Activated CD8-positive, alpha-beta T cell treated with anti-CD3 and anti-CD28 coated beads for 36 hours (primary cell): ENCODE measurements at regions not wholly inside any gene's neighbourhood (a gene's known extent, or its start where the extent isn't known, plus 50 kb on each side); places are given as distances from the start of the nearest gene placed in this dataset.

Source experiments
- ATAC-seq: fragments of 200-7000 bp; cut with Tn5 transposase; one replicate; pipeline ENCODE4 v1.10.0; 2021; ENCODE audit warnings: mild to moderate bottlenecking, moderate library complexity
- CTCF ChIA-PET: fragments of 350-600 bp; sonication (Branson Sonifier 250); formaldehyde crosslinking; loops from one replicate; lab custom pipeline; 2021; ENCODE audit warnings: antibody characterized with exemption; lab: Charles Lee
- POLR2A ChIA-PET: fragments of 350-600 bp; sonication (Branson Sonifier 250); formaldehyde crosslinking; loops from one replicate; lab custom pipeline; 2021; ENCODE audit warnings: antibody characterized with exemption; lab: Charles Lee
- DNase-seq: peaks from one replicate; pipeline ENCODE4 v3.0.0-alpha.2; 2020
- H3K27ac Mint-ChIP-seq: one replicate; pipeline ENCODE4 v1.8.0; 2021; ENCODE audit warnings: mild to moderate bottlenecking, mixed read lengths
- H3K27me3 Mint-ChIP-seq: one replicate; pipeline ENCODE4 v1.8.0; 2021; ENCODE audit warnings: mixed read lengths
- H3K36me3 Mint-ChIP-seq: one replicate; pipeline ENCODE4 v1.8.0; 2021; ENCODE audit warnings: low read depth, mixed read lengths
- H3K4me1 Mint-ChIP-seq: one replicate; pipeline ENCODE4 v1.8.0; 2021; ENCODE audit warnings: low read depth, mixed read lengths
- H3K4me3 Mint-ChIP-seq: one replicate; pipeline ENCODE4 v1.8.0; 2021; ENCODE audit warnings: mild to moderate bottlenecking, moderate library complexity, mixed read lengths
- H3K9me3 Mint-ChIP-seq: one replicate; pipeline ENCODE4 v1.8.0; 2021; ENCODE audit warnings: mixed read lengths
- intact Hi-C: fragments of 100-400 bp; cut with micrococcal nuclease; formaldehyde crosslinking; loops from one replicate; pipeline ENCODE4 v1.10.0; 2022
- TF ChIP-seq, protein P1 (sequence below): fragments of 200-600 bp; IDR thresholded peaks from one replicate; pipeline ENCODE4 v1.8.0; 2022; ENCODE audit warnings: antibody characterized with exemption, mild to moderate bottlenecking

DNA sequence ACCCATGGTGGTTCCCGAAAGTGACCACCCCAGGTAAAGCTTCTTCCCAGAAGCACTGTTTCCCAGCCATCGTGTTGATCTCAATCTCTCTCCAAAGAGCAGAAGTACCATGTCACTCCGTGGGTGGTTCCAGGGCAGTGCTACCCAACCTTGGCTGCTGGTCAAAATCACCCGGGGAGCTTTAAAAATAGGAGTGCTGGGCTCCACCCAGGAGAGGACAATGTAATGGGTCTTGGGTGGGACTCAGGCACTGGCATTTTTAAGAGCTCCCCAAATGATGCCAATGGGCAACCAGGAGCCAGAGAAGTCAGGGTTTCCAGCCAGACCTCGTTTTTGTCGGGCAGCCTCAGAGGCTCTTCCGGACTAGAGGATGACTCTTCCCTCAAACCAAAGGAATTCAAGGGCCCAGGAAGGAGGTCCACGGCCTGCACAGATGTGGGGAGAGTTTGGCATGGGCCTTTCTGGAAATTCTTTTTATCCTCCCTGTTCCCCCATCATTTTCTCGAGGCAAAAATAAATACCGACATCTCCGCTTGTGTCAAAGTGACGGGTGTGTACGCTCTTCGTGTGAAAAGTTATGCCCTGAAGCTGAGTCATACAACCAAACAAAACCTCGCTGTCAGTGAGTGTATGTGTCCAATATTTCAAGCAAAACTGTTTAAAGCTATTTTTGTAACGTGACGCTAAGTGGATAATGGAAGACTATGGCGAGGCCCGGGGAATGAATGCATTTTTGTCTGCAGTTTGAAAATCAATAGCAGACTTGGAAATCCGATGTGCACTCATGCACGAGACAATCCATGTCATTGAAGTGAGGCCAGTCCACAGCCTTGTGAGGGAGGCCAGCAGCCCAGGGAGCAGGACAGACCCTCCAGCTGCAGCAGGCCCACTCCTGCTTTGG is 364.1 kb downstream of the FOXL1 start:
- Mint-ChIP-seq H3K4me3 (no peak overlapping the region), H3K27ac (no peak overlapping the region), H3K4me1 (no peaks in the 10 kb centered on the region), H3K36me3 (no peaks in the 10 kb centered on the region), H3K9me3 (no peaks in the 10 kb centered on the region), H3K27me3 (no peaks in the 10 kb centered on the region)
- POLR2A ChIA-PET: no interaction called here
- ATAC-seq: no peak
- intact Hi-C loops: no loop called here
- TF ChIP-seq, protein P1, sequence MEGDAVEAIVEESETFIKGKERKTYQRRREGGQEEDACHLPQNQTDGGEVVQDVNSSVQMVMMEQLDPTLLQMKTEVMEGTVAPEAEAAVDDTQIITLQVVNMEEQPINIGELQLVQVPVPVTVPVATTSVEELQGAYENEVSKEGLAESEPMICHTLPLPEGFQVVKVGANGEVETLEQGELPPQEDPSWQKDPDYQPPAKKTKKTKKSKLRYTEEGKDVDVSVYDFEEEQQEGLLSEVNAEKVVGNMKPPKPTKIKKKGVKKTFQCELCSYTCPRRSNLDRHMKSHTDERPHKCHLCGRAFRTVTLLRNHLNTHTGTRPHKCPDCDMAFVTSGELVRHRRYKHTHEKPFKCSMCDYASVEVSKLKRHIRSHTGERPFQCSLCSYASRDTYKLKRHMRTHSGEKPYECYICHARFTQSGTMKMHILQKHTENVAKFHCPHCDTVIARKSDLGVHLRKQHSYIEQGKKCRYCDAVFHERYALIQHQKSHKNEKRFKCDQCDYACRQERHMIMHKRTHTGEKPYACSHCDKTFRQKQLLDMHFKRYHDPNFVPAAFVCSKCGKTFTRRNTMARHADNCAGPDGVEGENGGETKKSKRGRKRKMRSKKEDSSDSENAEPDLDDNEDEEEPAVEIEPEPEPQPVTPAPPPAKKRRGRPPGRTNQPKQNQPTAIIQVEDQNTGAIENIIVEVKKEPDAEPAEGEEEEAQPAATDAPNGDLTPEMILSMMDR: no peak
- no peak for DNase-seq
- CTCF ChIA-PET: no interaction called here

DNA sequence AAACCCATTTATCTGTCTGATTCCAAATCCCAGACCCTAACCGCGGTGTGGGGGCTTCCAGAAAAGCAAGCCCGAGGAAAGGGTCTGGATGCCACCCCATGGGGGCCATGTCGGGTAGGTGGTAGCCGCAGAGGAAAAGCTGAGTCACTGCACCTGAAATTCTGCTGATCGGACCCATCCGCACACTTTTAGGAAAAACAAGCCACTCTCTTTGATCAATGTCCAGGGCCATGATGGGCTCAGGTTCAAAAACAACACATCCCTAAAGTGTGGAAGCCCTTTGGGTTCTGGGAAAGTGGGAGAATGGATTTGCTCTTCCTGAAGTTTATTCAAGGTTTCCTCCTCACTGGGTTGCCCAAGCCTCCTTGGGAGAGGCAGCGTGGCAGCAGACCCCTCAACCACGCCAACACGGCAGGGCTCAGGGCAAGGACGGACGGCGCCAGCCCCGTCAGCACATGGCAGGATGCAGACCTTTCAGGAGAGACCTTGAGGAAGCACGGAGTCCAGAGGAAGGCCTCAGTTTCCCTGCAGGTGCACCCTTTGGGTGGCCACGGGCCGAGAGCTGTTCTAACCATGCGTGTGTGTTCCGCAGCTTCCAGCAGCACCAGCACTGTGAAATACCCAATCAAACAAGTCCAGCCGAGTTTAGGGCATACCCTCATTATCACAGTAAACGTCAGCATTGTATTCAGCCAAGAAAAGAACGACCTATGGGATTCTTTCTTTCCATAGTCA is 367.0 kb downstream of the FOXL1 start:
- POLR2A ChIA-PET: no interaction called here
- TF ChIP-seq, protein P1: no peak
- no peak for ATAC-seq
- H3K4me1 Mint-ChIP-seq: no peaks in the 10 kb centered on the region
- intact Hi-C loops: no loop called here
- H3K27ac Mint-ChIP-seq: no peak overlapping the region
- H3K4me3 Mint-ChIP-seq: no peak overlapping the region
- no peak for DNase-seq
- CTCF ChIA-PET: no interaction called here
- H3K36me3 Mint-ChIP-seq: no peaks in the 10 kb centered on the region
- H3K27me3 Mint-ChIP-seq: no peaks in the 10 kb centered on the region
- no peaks in the 10 kb centered on the region for H3K9me3 Mint-ChIP-seq

DNA sequence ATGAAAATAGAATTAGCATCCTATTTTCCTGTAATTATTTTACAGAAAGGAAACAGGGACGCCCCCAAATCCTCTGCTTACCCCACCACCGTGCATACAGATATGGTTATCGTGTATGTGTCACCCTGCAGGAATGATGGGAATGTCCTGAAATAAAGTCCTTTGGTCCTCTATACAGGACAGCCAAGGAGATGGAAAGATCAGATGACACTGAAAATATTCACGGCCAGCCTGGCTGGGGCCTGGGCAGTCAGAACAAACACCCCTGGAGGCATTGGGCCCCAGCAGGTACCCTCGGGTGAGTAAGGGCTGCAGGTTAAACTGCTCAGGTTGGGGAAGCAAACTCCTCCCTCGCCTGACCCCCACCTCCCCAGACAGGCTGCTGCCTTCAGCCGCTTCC is 368.0 kb downstream of the FOXL1 start:
- H3K4me3 Mint-ChIP-seq: no peak overlapping the region
- DNase-seq (no peak), ATAC-seq (no peak)
- POLR2A ChIA-PET: no interaction called here
- H3K4me1 Mint-ChIP-seq: no peaks in the 10 kb centered on the region
- intact Hi-C loops: no loop called here
- no peaks in the 10 kb centered on the region for H3K36me3 Mint-ChIP-seq
- CTCF ChIA-PET: no interaction called here
- no peaks in the 10 kb centered on the region for H3K27me3 Mint-ChIP-seq
- no peaks in the 10 kb centered on the region for H3K9me3 Mint-ChIP-seq
- TF ChIP-seq, protein P1: no peak
- no peak overlapping the region for H3K27ac Mint-ChIP-seq

DNA sequence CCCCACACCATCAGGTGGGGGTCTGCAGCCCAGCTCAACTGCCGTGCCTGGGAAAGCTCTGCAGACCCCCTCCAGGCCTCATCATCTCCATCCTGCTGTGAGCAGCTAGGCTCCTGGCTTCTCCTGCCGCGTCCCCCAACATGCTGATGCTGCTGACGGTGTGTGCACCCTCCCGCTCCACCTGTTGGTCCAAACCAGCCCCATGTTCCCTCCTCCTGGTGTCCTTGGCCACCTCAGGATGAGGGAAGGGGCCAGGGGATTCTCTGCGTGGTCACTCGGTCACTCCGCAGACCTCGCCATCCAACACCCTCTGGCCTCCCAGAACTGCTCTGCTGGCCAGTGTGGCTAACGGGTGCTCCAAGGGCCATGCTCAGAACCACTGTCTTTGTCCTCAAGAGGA is 368.6 kb downstream of the FOXL1 start:
- no peaks in the 10 kb centered on the region for H3K27me3 Mint-ChIP-seq
- H3K4me1 Mint-ChIP-seq: no peaks in the 10 kb centered on the region
- intact Hi-C loops: no loop called here
- CTCF ChIA-PET: no interaction called here
- ATAC-seq (no peak), DNase-seq (no peak)
- POLR2A ChIA-PET: no interaction called here
- H3K9me3 Mint-ChIP-seq: no peaks in the 10 kb centered on the region
- no peak overlapping the region for H3K4me3 Mint-ChIP-seq
- H3K27ac Mint-ChIP-seq: no peak overlapping the region
- no peaks in the 10 kb centered on the region for H3K36me3 Mint-ChIP-seq
- TF ChIP-seq, protein P1: no peak

DNA sequence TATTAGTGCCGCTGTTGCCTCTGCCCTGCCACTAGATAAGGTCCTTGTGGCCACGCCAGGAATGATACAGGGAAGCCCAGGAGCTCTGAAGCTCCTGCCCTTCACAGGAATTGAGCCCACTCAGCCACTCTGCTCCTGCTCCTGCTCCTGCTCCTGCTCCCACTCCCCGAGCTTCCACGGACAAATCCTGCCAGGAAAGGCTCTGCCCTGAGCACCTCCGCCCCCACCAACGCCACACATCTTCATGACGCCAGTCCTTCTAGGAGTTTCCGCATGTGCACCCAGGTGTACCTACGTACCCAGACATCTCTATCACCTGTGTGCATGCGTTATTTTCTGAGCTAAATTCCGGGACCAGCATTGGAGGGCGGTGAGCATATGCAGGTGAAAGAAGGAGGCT is 369.1 kb downstream of the C16orf95 start:
- CTCF ChIA-PET: no interaction called here
- no peaks in the 10 kb centered on the region for H3K4me1 Mint-ChIP-seq
- H3K27ac Mint-ChIP-seq: no peak overlapping the region
- H3K9me3 Mint-ChIP-seq: no peaks in the 10 kb centered on the region
- intact Hi-C loops: no loop called here
- POLR2A ChIA-PET: no interaction called here
- no peak for ATAC-seq
- H3K27me3 Mint-ChIP-seq: no peaks in the 10 kb centered on the region
- H3K36me3 Mint-ChIP-seq: no peaks in the 10 kb centered on the region
- no peak for DNase-seq
- H3K4me3 Mint-ChIP-seq: no peak overlapping the region
- TF ChIP-seq, protein P1: no peak
